HG02678 (cell line): ENCODE measurements at regions not wholly inside any gene's neighbourhood (a gene's known extent, or its start where the extent isn't known, plus 50 kb on each side); places are given as distances from the start of the nearest gene placed in this dataset.

Experiments used
- ATAC-seq: cut with Tn5 transposase; IDR thresholded peaks from one replicate; pipeline ENCODE4 v1.9.1; 2021; ENCODE audit warnings: mild to moderate bottlenecking, moderate library complexity; ENCODE audit not compliant: unreplicated experiment

GRCh38 chr3:161444694-161445077 is 51.9 kb upstream of the OTOL1 start:
- ATAC-seq, result no peak

DNA sequence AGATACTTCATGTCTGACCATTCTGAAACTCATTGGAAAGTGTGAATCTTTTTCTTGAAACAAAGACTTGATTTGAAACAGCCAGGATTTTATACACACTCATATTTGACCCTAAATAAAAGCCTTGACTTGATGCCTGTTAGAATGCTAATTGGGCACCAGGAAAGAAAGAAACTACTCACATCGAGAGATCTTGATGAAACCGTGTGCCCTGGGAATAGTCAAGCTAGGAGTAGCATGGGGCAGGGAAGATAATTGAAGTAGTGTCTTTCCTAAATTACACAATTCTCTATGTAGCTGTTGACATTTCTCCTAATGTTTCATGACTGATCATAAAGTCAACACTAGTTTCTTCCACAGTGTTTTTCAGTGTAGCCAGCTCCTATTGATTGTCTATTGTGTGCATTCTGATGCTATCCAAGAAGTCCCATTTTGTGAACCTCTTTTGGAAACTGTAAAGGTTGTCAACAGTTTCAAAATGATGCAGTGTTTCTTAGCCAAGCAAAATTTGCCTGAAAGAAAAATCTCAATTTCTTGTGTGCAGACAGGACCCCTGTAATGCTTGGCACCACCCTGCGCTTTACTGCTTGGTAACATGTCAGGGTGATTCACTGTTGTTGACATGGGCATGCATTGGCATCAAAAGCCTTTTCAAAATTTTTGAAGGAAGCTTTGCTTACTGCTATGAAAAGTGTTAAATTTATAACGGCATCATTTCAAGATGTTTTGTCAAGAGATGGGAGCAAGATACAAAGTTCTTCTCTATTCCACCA is 52.5 kb upstream of the OTOL1 start:
- ATAC-seq, result no peak

- ATAC-seq, result no peak
Observed at GRCh38 chr3:161430307-161430706, 59.0 kb upstream of the SPTSSB start.

DNA sequence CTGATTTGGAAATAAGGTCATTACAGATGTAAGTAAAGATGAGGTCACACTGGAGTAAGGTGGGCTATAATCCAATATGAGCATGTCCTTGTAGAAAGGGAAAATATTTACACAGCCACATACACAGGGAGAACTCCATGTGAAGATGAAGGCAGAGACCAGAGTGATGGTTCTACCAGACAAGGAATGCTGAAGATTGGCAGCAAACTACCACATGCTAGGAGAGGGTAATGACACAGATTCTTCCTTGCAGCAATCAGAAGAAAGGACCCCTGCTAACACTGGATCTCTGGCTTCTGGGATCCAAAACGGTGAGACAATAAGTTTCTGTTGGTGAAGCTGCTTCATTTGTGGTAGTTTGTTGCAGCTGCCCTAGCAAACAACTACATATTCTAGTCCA is 56.0 kb upstream of the SPTSSB start:
- no peak for ATAC-seq

- no peak for ATAC-seq
Observed at GRCh38 chr3:161426758-161427157, 55.4 kb upstream of the SPTSSB start.

DNA sequence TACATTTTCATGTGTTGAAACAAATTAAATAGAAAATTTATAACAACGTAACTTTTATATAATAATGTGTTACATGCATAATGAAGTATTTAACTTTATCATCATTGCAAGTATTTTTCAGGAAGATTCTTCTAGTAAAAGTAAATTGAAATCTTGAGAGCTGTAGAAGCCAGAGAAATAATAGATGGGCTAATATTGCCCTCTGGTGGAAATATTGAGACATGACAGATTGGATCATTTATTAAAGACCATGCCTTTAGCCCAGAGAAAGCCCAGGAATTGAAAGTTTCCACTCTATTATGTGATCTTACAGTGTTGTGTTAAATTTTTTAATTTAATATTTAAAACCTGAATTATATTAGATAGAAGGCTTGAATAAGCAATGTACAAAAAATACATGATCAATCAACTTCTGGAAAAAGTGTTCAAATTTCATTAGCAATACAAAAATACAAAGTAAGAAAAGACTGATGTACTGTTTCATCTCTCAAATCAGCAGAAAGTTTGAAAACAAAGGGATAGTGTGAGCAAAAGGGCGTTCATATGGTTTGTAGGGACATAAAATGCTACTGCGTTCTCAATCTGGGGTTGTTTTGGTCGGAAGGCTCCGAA is 52.7 kb upstream of the SPTSSB start:
- peak; percentile 57 for ATAC-seq

- no peak for ATAC-seq
Observed at GRCh38 chr3:161422171-161422700, 50.9 kb upstream of the SPTSSB start.
